CD4-positive, alpha-beta T cell treated with Interleukin-4 for 4 hours (primary cell): ENCODE measurements at regions not wholly inside any gene's neighbourhood (a gene's known extent, or its start where the extent isn't known, plus 50 kb on each side); places are given as distances from the start of the nearest gene placed in this dataset.

Source experiments
- DNase-seq: peaks from one replicate; pipeline ENCODE4 v3.0.0-alpha.2; 2020

GRCh38 chr20:11766961-11767360 is 150.7 kb upstream of the BTBD3 start:
- DNase-seq = no peak

DNA sequence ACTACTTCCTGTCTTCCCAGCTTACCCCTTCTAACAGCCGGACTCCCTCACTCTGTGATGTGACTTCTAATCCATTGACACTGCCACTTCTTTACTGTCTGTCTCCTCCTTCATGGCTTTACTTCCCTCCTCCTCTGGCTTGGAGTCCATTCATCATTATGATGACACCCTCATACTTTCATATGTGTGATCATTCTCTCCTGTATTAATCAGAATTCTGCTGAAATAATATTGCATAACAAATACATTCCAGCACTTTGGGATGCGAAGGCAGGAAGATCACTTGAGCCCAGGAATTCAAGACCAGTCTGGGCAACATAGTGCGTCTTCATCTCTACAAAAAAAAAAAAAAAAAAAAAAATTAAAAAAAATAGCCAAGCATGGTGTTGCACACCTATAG is 147.9 kb upstream of the BTBD3 start:
- DNase-seq = no peak

DNA sequence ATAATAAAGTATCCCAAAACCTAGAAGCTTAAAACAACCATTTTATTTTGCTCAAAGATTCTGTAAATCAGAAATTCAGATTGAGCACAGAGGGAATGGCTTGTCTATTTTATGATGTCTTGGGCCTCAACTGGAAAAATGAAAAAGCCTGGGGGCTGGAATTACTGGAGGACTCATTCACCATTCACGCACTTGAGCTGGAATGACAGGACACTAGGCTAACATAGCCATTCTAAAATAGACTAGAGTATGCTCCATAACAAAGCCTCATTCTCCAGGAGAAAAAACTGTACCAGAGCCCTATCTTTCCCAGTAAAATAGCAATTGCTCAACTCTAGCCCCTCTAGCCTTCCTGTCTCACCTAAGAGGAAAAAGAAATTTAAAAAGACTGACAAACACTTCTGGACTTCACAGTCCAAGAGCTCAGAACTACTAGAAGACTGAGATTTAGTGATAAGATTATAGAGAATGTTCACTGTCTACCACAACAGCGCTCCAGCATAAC is 145.4 kb upstream of the BTBD3 start:
- DNase-seq = no peak

DNA sequence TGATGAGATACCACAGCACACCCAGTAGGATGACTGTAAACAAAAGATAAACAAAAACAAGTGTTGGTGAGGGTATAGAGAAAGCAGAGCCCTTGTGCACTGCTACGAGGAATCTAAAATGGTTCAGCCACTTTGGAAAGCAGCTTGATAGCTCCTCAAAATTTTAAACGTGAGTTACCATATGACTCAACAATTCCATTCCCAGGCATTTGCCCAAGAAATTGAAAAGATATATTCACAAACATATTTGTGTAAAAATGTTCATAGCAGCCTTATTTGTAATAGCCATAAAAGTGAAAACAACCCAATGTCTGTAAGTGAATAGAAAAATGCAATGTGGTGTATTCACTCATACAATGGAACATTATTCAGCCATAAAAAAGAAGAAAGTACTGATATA is 141.0 kb upstream of the BTBD3 start:
- DNase-seq = no peak

DNA sequence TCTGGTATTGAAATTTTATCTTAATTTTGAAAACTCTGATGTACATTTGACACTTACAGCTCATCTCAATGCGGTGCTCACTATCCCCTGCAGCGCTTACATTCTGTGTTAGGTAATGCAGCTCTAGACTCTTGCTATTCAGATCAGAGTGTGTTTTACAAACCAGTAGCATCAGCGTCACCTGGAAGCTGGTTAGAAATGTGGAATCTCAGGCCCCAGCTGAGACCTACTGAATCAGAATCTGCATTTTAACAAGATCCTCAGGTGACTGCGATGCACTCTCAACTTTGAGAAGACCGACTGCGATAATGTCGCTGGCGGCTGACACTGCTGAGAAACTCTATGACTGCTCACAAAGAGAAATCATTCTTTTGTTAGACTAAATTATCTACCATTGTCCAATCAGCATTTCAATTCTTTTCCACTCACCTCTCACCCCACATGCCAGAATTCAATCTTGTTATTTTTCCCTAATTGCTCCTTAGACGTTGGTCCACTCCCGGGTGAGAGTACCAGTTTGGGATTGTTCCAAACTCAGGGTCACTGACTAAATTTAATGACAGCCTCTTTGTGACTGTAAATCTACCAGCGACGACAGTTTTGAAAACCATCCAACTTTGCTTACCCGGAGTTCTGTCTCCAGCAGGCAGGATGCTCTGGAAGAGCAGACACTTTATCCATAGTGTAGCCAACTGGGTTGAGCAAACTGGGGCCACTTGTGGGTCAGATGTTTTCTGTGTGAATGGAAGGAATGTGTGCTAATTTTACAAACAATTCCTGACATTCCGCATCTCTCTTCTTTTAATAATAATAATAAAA is 140.1 kb upstream of the BTBD3 start:
- DNase-seq = no peak

- DNase-seq = no peak
Measured at GRCh38 chr20:11778206-11778570, 139.5 kb upstream of the BTBD3 start.

DNA sequence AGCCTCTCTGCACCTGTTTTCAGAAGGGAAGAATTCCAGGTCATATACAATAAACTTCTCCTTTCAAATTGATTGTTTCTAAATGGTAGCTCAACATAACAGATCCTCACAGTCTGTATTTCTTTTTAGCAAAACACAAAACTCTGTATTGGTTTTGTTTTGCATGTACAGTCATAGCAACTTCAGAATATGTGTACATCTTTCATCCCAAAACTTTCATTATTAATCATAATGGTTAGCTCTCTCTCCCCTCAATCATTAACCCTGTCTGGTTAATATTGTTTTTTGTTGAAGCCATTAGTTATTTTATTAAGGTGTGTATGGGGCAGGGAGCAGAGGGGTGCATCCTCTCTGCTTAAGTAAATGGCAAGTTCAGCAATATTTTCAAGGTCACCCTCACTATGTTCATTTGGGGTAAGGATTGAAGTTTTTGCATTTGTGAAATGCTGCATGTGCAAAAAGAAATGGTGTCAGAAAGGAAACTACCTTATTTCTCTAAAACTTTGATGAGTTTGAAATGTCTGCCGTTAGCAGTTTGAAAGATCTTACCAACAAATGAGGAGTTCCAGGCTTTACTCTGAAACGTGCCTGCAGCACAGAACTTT is 136.8 kb upstream of the BTBD3 start:
- no peak for DNase-seq

- DNase-seq = no peak
Measured at GRCh38 chr20:11783102-11783850, 134.4 kb upstream of the BTBD3 start.

- DNase-seq = no peak
Measured at GRCh38 chr20:11785885-11786507, 131.7 kb upstream of the BTBD3 start.

DNA sequence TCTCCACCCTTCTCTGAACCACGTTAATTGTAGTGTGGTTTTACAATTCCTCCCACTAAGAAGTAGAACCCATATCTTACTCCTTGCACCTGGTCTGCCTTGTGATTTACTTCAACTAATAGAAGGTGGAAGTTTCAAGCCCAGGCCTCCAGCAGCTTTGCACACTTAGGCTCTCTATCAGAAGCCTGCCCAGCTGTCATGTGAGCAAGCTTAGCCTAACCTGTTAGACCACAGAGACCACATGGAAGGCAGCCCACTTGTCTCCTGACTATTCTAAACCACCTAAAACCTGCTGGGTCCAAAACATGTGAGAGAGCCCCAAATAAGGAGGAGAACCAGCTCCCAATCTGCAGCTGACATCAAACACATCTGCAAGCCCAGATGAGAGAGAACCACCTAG is 127.6 kb upstream of the BTBD3 start:
- DNase-seq = no peak

DNA sequence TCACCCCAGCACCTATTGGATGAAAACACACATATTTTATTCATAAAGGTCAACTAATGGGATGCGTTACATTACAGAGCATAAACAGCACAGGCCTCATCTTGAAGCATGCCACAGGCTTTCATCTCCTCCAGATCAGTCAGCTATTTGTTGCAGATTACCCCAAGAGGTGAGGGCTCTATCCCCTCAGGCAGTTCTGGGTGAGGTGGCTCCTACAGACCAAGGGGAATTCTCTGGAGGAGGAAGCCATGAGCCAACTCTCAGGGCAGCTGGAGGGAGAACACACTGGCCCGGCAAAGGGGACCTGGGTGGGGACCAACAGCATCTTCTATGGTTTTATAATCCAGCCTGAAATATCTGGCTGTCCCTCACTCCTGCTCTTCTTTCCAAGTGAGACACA is 126.4 kb upstream of the BTBD3 start:
- DNase-seq = no peak

GRCh38 chr20:11791835-11792567 is 125.7 kb upstream of the BTBD3 start:
- no peak for DNase-seq

GRCh38 chr20:11792568-11792953 is 125.1 kb upstream of the BTBD3 start:
- DNase-seq = no peak

- no peak for DNase-seq
Measured at GRCh38 chr20:11794525-11794924, 123.2 kb upstream of the BTBD3 start.

- DNase-seq = no peak
Measured at GRCh38 chr20:11795071-11795615, 122.5 kb upstream of the BTBD3 start.

DNA sequence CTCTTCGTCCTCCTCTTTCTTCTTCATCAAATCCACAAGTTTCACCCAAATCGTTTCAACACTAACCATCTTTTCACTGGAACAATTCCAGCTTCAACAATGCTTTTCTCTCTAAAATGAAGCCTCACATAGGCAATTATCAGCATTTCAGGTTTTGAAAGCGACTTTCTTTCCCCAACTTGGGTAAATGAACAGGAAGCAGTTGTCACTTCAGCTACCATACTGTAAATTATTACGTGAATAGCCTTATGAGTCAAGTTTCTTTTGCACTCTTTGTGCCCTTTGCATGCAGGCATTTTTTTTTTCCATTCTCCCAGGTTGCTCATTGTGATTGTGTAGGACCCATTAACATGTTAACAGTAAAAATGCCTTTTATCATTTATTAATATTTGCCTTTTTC is 121.7 kb upstream of the BTBD3 start:
- DNase-seq = no peak

GRCh38 chr20:11797156-11797555 is 120.5 kb upstream of the BTBD3 start:
- DNase-seq = no peak

- no peak for DNase-seq
Measured at GRCh38 chr20:11799281-11799684, 118.4 kb upstream of the BTBD3 start.

DNA sequence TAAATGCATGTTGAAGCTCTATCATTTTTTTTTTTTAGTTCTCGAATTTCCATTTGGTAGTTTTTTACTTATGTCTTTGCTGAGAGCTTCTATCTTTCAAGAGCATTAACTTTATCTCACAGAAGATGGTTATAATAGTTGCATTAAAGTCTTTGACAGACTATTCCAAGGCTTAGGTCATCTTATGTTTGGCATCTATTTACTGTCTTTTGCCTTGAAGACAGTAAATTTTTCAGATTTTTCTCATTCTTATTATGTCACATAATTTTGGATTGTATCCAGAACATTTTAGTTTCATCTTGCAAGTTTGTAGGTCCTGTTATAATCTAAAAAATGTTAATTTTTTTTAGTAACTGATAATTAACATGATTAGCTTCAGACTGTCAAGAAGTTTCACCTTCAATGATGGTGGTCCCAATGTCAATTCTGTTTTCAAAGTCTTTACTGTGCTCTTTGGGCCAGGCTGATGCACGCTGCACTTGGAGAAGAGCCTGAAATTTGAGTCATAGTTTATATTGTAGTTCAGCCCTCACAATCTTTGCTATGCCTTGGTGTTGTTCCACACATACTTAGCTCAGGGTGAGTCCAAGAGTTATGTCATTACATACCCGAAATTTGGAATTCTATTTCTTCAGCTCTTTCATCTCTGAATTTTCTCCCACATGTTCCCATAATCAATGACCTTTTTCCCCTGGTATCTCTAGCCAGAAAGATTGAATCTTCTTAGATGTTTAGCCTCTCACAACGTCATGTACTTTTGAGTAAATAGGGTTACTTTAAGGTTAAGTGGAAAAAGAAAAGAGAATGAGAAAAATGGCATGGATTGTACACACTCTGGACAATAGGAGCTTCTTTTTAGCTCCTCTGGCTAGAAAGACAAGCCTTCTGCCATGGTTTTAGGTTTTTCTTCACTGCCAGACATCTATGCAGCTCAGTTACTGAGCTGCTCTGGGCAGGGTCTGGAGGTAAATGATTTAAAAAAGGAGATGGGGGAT is 110.3 kb upstream of the BTBD3 start:
- DNase-seq = no peak

GRCh38 chr20:11808841-11809240 is 108.9 kb upstream of the BTBD3 start:
- no peak for DNase-seq
